Inflammatory macrophage treated with lipopolysaccharide for 1 hour (primary cell): ENCODE measurements at regions not wholly inside any gene's neighbourhood (a gene's known extent, or its start where the extent isn't known, plus 50 kb on each side); places are given as distances from the start of the nearest gene placed in this dataset.
"Not testable (repeated sequence)": the region's sequence is repeated elsewhere in the genome, so short reads cannot be mapped to it uniquely, and the experiment has no call there.

Experiments used
- DNase-seq, 2 donors: peaks; one replicate each; pipeline ENCODE4 v3.0.0-alpha.2; 2020 to 2022

- DNase-seq = no peak
Measured at GRCh38 chr16:55044201-55044975, 113.7 kb downstream of the IRX5 start.

GRCh38 chr16:55045329-55045728 lies 114.7 kb downstream of the IRX5 start:
- DNase-seq = no peak

DNA sequence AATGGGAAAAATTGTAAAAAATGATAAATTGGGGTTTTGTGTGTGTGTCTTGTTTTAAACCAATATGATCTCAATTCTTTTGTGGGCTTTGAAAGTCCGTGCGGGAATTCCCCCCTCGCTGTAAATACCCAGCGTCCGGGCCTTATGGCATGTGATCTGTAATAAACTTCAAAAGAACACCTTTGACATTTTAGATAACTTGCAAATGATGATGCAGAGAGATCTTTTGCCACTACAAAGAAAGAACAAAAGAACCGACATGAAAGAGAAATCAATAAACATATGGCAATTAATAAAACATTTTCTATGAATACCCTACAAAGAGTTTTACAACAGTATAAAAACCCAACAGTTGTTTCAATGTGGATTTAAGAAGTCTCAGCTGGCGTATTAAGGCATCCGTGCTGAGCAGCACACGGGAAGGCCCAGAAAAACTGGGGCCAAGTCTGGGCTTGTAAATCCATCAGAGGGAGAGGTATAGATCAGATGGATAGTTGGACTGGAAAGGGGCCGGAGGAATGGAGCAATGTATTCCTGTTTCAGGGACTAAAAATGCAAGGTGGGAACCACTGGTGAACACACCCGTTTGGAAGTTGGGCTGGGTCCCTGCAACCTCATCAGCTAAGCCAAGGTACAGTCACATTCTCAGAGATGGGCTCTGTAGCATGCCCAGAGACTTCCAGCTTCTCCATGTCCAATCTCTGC lies 115.2 kb downstream of the IRX5 start:
- DNase-seq = no peak

DNA sequence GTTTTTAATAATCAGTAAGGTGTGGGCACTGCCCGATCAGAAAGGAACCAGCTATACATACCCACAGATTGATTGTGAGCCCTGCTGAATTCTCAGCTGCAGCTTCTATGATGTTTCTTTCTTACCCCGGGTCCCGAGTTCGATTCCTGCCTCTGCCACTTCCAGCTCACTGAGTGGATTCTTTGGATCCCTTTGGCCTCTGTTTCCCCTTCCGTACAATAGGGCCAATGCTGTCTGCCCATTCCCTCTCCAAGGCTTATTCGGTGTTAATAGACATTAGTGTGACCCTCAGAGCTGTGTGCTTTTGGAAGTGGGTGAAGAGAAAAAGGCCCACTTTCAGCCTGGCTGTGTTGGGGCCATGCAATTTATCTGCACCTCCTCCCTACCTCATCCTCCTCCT lies 115.8 kb downstream of the IRX5 start:
- DNase-seq = no peak

DNA sequence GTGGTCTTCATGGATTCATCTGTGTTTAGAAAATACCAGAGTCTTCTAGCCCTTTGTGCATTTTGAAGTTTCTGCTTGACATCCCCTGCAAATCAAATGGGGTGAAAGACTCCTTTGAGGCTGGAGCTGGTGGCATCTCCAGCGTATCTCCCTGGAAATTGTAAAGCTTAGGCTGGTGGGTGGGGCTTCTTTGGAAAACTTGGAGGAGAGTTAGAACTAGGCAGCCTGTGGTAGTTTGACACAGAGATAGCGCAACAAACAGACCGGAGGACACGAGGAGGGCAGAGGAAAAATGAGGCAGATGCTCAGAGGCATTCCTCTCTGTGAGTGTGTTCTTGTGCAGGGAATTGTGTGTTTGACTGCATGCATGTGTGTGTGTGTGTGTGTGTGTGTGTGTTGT lies 116.3 kb downstream of the IRX5 start:
- DNase-seq = no peak

DNA sequence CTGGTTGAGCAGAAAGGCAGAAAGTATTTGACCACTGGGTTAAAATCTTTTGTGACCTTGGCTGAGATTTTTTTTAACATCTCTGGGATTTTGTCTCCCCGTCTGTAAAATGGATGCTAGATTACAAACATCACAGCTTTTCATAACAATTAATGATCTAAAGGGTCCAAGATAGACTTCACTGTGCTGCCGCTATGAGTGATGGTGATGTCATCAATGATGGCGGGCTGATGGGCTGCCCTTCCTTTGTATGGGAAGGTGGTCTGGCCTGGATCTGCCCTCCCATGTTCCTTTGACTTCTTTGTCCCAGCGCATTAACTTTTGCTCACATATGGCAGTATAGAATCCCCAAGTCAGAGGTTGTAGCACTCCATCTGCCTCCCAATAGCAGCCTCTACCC lies 116.7 kb downstream of the IRX5 start:
- DNase-seq = no peak

DNA sequence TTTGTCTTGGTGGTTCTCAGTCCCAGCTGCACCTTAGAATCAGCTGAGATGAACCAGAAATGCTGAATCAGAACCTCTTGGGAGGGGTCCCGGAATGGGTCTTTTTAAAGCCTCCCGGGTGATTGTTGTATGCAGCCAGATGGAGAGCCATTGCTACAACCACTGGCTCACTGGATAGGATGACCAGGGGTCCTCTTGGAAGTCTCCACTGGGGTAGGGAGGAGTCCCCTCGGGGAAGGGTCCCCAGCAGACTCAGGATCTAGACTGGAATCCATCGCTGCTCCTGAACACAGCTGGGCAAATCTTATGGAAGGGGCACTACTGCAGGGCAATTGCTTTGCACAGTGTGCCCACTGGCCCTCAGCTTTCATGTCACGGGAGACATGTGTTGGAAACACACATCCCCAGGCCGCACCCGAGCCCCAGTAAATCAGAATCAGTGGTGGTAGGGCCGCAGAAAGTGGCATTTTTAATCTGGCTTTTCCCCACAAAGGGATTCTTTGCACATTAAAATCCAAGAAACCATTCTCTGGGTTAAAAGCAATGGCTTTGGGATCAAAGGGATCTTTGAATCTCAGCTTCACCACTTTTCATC lies 117.3 kb downstream of the IRX5 start:
- DNase-seq = no peak

GRCh38 chr16:55048745-55049144 lies 118.1 kb downstream of the IRX5 start:
- no peak for DNase-seq

DNA sequence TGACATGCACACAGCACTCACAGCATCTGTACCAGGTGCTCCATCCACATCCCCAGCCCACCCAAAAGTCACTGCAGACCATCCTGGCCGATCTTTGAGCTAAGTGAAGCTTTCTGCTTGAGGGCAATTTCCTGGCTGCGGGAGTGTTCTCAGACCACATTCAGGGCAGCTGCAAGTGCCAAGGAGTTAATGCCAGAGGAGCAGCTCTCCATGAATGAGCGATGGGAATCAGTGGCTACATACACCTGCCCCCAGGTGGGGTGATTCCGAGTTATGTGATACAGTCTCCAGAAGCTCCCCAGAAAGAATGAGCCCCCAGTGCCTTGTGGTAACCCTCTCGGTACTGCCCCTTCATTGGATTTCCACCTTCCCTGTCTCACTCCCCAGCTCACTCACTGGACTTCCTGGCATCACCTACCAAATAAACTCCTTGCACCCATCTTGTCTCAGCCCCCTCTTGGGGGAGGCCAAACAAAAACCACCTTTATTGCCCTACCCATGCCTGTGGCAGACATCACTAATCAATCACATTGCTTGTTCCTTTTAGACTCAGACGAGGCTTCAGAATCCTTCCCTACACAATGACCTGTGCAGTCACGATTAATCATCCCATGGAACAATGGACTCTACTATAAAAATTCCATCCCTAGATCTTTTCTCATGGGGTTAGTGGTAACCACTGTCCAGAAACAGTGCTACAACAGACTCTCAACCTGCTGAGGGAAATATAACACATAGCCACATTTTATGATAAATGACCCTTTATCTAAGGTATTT lies 121.1 kb downstream of the IRX5 start:
- DNase-seq = no peak

- no peak for DNase-seq
Measured at GRCh38 chr16:55052348-55052734, 121.7 kb downstream of the IRX5 start.

DNA sequence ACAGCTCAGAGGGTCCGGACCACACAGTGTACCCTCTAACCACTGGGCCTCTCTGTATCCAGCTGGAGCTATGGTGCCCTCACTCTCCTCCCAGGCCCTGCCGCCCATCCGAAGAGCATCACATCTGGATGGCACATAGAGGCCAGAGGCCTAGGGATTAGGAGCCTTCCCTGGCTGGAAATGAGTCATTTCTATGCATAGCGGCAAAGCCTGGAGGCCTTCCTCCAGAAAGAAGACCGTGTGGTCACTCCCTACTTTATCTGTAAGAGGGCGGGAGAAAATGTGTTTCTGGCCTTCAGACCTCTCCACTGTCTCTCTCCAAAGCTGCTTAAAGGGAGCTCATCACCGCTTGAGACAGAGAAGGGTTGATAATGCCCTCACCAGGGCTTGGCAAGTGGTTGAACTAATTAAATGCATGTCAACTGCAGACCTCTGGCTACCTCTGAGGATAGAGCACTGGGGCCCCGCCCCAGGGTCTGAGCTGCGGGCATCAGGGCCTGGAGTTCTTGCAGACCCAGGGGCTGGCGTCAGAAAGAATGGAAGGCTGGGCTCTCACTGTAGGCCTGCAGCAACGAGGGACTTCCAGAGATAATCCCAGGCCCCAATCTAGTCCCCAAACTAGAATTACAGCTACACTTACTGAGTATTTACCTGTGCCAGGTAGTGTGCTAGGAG lies 122.2 kb downstream of the IRX5 start:
- DNase-seq = no peak

DNA sequence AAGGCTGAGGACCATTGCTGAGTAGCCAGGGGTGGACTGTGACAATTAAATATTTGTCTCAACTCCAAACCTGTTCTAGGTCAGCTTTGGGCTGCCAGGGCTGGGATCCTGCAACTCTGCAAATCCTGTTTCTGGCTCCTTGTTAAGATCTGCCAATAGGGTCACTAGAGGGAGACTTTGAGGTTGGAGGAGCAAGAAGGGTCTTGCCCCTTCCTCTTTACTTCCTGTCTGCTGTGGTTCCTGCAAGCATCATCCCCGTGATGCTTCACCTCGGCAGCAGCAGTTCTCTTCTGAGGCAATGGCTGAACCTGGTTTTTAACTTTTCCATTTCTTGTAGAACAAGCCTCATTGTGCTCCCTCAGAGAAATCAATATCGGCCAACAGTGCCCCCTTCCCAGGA lies 124.6 kb downstream of the IRX5 start:
- DNase-seq = no peak

DNA sequence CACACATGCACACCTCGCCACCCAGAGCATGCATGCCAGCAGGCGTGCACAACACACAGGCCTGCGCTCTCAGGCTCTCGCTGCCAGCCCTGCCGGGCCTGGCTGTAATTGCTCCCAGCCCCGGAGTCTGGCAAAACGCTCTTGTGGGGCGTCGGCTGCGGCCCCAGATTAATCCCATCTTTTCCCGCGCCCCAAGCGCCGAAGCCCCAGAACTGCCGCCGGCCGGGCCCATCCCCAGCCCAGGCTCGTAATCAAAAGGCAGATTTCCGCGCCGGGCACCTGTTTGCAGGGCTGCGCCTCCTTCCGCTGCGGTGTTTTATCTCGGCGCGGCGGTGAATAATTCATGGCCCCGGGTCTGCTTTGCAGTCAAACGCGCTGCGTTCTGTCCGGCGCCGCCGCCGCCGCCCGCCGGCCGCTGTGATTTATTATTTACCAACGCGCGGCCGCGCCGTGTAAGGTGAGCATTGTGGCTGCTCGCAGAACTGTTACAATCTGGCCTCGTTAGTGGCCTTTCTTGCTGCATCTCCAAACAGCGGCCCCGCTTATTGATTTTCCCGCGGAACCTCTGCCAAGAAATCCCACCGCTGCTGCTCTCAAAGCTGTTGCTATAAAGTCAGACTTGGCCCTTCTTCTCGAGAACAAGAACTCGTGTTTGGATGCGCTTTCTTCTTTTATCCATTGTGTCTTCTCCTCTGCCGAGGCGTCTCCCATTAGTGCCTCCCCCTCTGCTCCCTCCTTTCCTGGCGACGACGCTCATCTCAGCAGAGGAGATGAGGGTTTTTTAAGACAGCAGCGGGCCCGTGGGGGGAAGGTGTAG lies 126.1 kb downstream of the IRX5 start:
- no peak for DNase-seq

DNA sequence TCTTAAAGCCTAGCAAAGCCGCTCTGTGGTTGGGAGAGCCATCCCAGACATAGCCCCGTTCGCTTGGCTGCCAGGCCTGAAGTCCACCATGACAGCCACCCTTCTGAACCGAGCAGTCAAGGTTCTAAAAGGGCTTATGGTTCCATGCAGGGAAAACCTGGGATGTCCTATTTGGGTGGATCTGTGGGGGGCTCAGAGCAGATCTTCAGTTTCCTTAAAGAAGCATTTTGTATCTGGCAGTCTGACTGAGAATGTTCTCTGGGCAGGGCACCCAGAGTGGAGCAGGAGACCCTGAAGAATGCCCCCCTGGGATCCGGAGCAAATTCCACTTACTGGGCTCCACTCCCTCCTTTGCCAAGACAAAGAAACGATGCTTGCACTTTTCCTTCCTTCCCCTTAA lies 127.2 kb downstream of the IRX5 start:
- no peak for DNase-seq

DNA sequence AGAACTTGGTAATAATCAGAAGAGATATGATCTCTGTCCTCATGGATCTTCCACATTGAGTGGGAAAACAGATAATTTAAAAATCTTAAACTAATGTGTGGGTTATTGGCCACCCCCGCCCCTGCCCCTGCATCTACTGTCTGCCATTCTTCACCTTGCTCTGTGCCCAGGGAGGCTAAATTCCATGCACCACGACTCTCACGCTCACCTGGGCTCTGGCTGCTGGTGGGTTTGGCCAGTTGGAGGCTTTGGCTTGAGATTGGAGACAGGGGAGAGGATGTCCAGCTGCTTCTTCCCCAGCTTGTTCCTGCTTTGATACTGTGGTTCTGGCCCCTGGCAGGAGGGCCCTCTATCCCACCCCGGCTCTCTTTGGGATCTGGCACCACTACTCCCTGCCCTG lies 127.9 kb downstream of the IRX5 start:
- DNase-seq = no peak

DNA sequence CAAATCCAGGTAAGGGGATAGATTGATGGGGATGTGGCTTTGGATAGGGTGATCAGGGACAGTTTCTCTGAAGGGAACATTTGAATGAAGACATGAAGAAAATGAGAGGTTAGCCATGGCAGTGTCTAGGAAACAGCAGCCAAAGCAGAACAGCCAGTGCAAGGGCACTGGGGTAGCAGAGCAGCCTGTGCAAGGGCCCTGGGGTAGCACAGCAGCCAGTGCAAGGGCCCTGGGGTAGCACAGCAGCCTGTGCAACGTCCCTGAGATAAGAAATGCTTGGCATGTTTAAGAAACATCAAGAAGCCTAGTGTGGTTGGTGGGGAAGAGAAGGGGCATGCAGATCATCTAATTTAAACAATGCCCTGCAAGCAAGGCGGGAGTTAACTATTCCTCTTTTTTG lies 128.5 kb downstream of the IRX5 start:
- no peak for DNase-seq

DNA sequence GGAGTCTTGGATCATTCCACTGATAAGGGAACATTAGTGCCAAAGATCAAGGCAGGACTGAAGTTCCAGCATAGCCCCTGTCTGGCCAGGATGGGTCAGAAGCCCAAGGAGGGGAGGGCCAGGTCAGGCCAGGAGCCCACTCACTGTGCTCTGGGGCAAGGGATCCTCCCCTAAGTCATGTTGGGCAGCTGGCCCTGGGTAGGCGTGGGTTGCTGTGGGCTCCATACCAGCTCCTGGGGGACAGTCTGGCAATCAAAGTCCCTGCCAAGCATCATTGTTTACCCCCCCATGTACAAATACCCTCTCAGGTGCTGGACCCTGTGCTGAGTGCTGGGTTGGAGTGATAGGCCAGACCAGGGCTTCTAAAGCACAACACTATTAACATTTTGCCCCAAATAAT lies 130.5 kb downstream of the IRX5 start:
- no peak for DNase-seq

DNA sequence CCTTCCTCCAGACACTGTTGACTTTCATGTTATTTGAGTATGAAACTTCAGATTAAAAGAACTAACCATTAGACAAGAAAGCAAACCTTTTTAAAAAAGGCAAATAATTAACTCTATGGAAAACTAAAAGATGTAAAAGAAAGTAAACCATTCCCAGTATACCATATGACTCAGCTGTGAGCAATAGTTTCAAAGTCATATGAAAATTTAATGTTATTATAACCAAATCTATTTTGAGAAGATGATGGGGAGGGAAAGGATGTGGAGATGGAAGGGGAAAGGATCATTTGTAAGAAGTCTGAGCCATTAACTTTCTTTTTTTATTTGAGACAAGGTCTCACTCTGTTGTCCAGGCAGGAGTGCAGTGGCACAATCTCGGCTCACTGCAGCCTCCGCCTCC lies 131.8 kb downstream of the IRX5 start:
- DNase-seq = no peak

DNA sequence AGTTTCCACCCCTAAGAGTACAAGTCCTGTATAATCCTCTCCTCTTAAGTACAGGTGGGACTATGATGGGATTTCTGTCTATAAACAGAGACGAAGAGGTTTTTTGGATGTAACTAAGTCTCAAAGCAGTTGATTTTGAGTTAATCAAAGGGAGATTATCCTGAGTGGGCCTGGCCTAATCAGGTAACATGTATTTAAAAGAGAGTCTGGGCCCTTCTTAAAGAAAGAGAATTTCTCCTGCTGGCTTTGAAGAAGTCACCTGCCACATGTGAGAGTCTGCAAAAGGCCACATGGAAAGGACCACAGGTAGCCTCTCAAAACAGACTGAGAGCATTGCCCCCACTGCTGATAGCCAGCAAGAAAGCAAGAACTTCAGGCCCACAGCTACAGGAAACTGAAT lies 142.3 kb downstream of the IRX5 start:
- no peak for DNase-seq

DNA sequence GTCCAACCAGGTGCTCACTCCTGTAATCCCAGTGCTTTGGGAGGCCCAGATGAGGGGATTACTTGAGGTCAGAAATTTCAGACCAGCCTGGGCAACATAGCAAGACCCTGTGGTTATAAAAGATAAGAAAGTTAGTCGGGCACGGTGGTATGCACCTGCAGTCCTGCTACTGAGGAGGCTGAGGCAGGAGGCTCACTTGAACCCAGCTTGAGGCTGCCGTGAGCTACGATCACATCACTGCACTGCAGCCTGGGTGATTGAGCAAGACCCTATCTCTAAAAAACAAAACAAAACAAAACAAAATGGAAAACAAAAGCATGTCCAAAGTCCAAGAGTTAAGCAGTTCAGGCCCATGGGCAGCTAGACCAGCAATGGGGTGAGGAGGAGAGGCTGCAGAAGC lies 143.2 kb downstream of the IRX5 start:
- no peak for DNase-seq

DNA sequence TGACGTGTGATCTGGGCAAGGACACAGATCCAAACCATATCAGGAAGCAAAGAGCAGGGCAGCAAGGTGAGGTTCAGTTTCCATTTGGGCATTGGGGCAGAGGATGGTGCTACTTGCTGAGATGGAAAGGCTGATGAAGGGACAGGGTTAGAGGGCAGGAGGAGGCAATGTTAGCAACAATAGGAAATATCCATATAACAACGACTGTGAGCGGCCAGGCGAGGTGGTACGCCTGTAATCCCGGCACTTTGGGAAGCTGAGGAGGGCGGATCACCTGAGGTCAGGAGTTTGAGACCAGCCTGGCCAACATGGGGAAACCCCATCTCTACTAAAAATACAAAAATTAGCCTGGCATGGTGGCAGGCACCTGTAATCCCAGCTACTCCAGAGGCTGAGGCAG lies 144.5 kb downstream of the IRX5 start:
- not testable (repeated sequence) for DNase-seq

- DNase-seq = no peak
Measured at GRCh38 chr16:55076053-55076452, 145.4 kb downstream of the IRX5 start.
